HG03439 (cell line): ENCODE measurements at regions not wholly inside any gene's neighbourhood (a gene's known extent, or its start where the extent isn't known, plus 50 kb on each side); places are given as distances from the start of the nearest gene placed in this dataset.

Experiments used
- ATAC-seq: cut with Tn5 transposase; IDR thresholded peaks from one replicate; pipeline ENCODE4 v1.9.1; 2021; ENCODE audit warnings: mild to moderate bottlenecking, moderate library complexity; ENCODE audit not compliant: unreplicated experiment

GRCh38 chr12:93011100-93011499 is 82.0 kb upstream of the EEA1 start:
- no peak for ATAC-seq

GRCh38 chr12:93015871-93016751 is 87.0 kb upstream of the EEA1 start:
- ATAC-seq = no peak

GRCh38 chr12:93016752-93017350 is 87.8 kb upstream of the EEA1 start:
- ATAC-seq = no peak

- no peak for ATAC-seq
These were observed 89.5 kb upstream of the EEA1 start for GRCh38 chr12:93018610-93019009.

- ATAC-seq = no peak
These were observed 90.3 kb upstream of the EEA1 start for GRCh38 chr12:93019212-93019927.

GRCh38 chr12:93019975-93020630 is 91.0 kb upstream of the EEA1 start:
- ATAC-seq = no peak

- no peak for ATAC-seq
These were observed 91.8 kb upstream of the EEA1 start for GRCh38 chr12:93020631-93021597.

GRCh38 chr12:93022603-93023340 is 93.7 kb upstream of the EEA1 start:
- no peak for ATAC-seq

- no peak for ATAC-seq
These were observed 96.3 kb upstream of the EEA1 start for GRCh38 chr12:93025145-93026103.

GRCh38 chr12:93027041-93027440 is 97.9 kb upstream of the EEA1 start:
- no peak for ATAC-seq

- no peak for ATAC-seq
These were observed 100.0 kb upstream of the EEA1 start for GRCh38 chr12:93029091-93029490.

- ATAC-seq = no peak
These were observed 101.9 kb upstream of the EEA1 start for GRCh38 chr12:93031028-93031427.

- no peak for ATAC-seq
These were observed 103.7 kb upstream of the EEA1 start for GRCh38 chr12:93032758-93033157.

- ATAC-seq = no peak
These were observed 104.9 kb upstream of the EEA1 start for GRCh38 chr12:93033948-93034347.

GRCh38 chr12:93039062-93039461 is 110.0 kb upstream of the EEA1 start:
- no peak for ATAC-seq

GRCh38 chr12:93039930-93040329 is 110.8 kb upstream of the EEA1 start:
- no peak for ATAC-seq

GRCh38 chr12:93040367-93040766 is 111.3 kb upstream of the EEA1 start:
- no peak for ATAC-seq

- ATAC-seq = no peak
These were observed 112.3 kb upstream of the EEA1 start for GRCh38 chr12:93041416-93041815.
